ENCODE measurements at regions not wholly inside any gene's neighbourhood (a gene's known extent, or its start where the extent isn't known, plus 50 kb on each side); places are given as distances from the start of the nearest gene placed in this dataset.

- TF ChIP-seq EZH2phosphoT487 (IDR thresholded peaks at IDR 0.05; ENCODE audit: insufficient read depth, low read depth) (no peak), EZH2 (IDR thresholded peaks at IDR 0.05; ENCODE audit: insufficient read depth, poor library complexity, severe bottlenecking) (no peak)
Measured at GRCh38 chr9:107067739-107068416, 204.9 kb downstream of the ZNF462 start.

Data from GM23248 (cell line).